ENCODE measurements at regions not wholly inside any gene's neighbourhood (a gene's known extent, or its start where the extent isn't known, plus 50 kb on each side); places are given as distances from the start of the nearest gene placed in this dataset.
A peak's percentile ranks its signal among the peaks of the same experiment; 100 is the strongest.

DNA sequence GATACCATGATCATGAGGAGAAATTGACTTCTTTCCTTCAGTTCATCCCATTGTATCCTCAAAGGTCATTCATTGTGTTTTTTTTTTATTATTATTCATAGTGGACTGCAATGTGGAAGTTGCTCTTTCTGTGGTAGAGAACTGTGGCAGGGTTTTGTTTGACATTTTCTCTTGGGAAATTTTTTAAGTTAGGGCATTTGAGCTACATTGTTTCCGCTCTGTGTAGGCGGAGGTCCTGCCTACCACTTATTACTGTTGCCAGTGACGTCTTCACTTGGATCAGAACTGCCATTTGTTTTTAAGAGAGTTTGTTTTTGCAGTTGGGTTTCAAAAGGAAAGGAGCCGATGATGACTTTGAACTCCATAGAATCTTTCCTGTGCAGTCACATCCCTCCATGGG is 287.4 kb upstream of the FMN2 start:
- DNase-seq: no peak

- no peak for DNase-seq
Measured at GRCh38 chr1:239805042-239805441, 286.6 kb upstream of the FMN2 start.

DNA sequence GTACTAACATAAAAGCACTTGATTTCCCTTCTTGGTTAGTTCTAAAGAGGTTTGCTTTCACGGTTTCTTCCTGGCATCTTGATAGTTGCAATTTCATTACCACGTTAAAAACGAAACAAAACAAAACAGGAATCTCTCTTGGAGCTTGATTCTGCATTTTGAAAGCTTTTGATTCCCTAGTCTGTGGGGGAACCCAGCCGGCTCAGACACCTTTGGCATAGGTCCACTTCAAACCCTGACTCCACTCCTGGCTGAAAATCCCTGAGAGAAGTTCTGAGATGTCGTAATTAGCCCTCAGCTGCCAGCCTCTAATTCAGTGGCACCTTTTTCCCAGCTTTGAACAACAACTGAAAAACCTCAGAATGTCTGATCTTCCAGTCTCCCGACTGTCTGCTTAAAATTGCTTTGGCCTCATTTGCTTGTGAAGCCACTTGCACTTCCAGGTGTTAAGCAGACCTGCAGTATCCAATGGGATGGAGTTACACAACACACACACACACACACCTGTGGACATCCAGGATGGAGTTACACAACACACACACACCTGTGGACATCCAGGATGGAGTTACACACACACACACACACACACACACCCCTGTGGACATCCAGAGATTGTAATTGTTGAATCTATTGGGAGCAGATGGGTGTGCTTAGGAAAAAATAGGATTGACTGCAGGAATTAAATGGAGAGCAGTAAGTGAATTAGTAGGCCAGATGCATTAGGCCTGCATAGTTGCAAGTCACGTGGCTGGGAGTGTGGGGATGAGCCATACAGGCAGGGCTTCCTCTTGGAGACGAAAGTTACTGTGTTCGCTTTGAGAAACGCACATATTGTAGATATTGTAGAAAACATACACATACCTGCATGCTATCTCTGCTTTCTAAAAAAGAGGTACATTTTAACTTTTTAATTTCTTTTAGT is 285.6 kb upstream of the FMN2 start:
- peak; percentile 8 for DNase-seq

- no peak for DNase-seq
Measured at GRCh38 chr1:239806897-239807296, 284.8 kb upstream of the FMN2 start.

DNA sequence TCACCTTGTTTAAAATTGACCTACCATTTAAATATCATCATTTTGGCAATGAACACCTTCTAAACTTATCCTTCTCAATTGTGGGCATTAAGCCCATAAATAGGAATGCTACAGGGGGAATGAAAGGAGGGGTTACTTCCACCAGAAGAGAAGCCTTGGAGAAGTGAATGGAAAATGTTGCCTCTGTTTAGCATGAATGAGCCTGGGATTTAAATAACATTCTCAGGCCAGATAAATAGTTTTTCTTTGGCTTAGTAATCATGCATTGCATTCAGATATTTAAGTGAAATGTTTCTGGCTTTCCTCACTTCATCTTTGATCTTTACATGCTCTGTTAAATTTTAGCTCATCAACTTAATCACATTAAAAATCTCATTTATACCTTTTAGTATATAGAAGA is 284.3 kb upstream of the FMN2 start:
- DNase-seq: no peak

DNA sequence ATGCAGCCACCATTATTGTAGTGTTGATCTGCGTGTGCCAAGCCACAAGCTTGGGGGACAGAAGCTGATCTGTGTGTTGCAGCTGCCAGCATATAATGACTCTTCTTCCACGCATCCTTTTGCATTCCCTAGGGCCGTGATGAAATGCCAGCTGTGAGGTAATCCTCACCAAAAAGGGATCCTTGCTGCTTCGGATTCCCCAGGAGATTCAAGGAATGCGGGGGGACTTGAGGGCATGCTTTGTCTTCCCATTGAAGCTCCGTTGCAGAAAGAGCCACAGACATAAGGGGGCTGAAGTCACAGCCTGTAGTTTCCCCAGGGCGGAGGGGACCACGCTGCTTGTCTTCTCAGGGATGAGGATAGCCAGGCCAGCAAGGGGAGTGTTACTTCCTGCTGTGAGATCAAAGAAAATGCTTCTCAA is 281.6 kb upstream of the FMN2 start:
- DNase-seq: no peak

GRCh38 chr1:239811211-239811885 is 280.3 kb upstream of the FMN2 start:
- DNase-seq: no peak

DNA sequence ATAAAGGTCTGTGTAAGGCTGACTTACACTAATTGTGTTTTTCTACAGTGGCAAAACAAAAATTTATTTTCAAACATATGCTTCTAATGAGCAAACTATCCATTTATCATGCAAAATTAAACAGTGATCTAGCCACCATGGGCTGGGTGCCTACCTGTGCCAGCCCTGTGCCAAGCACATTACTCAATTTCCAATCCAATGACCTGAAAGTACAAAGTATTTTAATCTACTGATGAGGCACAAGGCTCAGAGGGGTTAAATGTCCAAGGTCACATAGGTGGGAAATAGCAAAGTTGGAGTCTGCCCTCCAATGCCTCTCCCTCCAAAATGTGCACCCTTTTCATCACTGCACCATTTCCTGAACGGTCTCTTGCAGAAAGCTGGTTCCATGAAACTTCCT is 279.1 kb upstream of the FMN2 start:
- no peak for DNase-seq

DNA sequence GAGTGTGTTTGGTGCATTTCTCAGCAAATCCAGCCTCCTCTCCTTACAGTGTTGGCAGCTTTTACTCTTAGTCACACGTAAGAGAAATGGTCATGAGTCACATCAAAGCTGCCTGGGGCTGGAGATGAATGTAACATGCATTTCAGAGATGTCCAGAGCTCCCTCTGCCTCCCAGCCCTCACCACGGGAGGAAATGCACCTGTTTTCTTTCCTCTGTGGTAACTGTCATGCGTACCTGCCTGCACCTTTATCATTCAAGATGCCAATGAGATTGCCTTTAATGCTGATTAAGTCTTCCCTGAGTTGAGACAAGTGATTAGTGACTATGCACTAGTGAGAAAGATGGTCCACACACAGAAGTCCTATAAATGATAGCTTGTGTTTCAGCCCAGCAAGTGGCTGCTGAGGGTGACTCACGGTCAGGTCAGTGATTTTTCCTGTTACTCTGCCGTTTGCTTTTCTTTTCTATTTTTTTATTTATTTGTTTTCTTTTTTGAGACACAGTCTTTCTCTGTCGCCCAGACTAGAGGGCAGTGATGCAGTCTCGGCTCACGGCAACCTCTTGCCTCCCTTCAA is 277.3 kb upstream of the FMN2 start:
- no peak for DNase-seq

GRCh38 chr1:239815074-239815473 is 276.6 kb upstream of the FMN2 start:
- no peak for DNase-seq

- no peak for DNase-seq
Measured at GRCh38 chr1:239816081-239816782, 275.5 kb upstream of the FMN2 start.

GRCh38 chr1:239817276-239817675 is 274.4 kb upstream of the FMN2 start:
- no peak for DNase-seq

- DNase-seq: no peak
Measured at GRCh38 chr1:239817801-239818200, 273.9 kb upstream of the FMN2 start.

GRCh38 chr1:239819096-239819495 is 272.6 kb upstream of the FMN2 start:
- no peak for DNase-seq

DNA sequence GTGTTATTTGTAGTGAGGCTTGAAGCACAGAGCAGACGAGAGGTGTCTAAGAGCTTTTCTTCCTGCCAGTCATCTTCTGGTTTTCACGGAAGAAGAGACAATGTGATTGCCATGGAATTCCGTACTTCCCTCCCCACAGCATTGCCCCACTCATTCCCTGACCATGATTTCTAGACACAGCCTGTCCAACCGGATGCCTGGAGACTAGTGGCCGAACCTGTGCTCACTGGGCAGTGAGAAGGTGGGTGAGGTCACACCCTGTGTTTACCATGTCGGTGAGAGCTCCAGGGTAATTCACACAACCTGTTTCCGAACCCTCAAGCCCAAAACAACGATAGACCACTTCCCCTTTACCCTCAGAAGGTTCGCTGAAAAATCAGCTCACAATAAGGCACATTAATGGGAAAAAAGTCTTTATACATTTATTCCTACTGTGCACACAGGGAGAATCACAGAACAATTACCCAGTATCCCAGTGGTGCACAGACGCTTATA is 271.9 kb upstream of the FMN2 start:
- no peak for DNase-seq

DNA sequence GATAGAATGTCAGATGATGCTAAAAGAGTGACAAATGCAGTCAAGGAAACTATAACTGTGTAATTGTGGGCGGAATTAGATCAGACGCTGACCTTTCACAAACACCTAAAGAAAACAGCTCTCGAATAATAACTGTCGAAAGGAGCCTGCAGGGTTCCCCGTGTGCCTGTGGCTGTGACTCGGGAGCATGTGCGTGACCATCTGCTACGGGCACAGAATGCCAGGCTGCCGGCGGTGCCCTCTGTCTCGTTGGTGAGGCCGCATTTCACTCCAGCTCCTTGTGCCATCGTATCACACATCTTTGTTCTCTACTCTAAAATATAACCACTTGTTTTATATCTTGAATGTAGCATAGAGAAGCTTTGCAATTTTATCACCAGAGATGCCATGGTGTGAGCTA is 267.8 kb upstream of the FMN2 start:
- no peak for DNase-seq

DNA sequence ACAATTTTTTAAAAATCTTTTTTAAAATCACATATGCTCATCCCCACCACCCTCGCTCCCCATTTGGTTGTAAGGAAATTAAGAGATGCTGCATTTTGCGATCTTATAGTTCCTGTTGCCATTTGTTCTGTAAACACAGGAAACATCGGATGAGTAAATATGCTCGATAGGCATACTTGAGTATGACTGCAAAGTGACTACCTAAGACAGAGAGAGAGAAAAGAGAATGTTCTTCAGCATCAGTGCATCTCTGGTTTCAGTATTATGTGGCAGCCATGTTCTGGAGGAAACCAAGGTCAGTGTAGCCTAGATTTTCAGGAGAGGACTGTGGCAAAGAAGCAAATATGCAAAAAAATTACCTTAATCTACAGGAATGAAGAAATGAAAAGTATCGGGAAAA is 265.5 kb upstream of the FMN2 start:
- no peak for DNase-seq

GRCh38 chr1:239826736-239827135 is 264.9 kb upstream of the FMN2 start:
- DNase-seq: no peak

DNA sequence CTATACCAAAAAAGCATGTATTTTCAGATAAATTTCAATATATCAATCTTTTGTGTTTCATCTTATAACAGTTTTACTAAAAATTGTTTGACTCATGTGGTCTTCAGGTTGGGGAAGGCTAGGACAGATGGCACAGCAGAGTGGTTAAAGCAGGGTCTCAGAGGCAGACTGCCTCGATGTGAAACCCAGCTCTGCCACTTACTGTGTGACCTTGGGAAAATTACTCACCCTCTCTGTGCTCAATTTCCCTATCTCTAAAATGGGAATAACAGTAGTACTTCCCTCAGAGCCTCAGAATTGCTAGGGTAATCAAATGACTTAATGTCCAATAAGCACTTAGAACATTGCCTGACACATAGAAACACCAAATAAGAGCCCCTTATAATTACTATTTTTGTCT is 262.1 kb upstream of the FMN2 start:
- DNase-seq: no peak

- no peak for DNase-seq
Measured at GRCh38 chr1:239831577-239832355, 259.9 kb upstream of the FMN2 start.

DNA sequence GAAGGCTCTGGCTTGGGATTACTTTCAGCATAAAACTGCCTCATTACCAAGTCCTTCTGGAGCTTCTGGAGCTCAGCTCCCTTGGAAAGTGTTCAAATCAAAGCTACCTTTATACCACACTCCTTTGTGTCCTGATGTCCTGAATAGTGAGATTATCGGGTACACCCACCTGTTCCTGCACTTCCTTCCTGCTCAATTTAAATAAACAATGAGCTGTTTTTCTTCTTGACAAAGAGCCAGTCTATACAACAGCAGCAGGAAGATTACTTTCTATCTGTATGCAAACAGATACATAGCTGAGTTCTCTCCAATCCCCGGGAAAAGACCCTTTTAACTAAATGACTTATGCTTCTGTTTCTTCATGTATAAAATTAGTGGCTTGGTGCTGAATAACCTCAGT is 258.0 kb upstream of the FMN2 start:
- no peak for DNase-seq

- no peak for DNase-seq
Measured at GRCh38 chr1:239835946-239836440, 255.7 kb upstream of the FMN2 start.
